SU-DHL-6 (cell line): ENCODE measurements at regions not wholly inside any gene's neighbourhood (a gene's known extent, or its start where the extent isn't known, plus 50 kb on each side); places are given as distances from the start of the nearest gene placed in this dataset.

Experiments
- H2AFZ ChIP-seq: fragments of 200-600 bp; sonication (generic); 2 replicates; pipeline ENCODE4 v1.6.1; 2014; ENCODE audit warnings: low read depth, mild to moderate bottlenecking, moderate library complexity, mixed read lengths, antibody characterized with exemption, low read length; ENCODE audit not compliant: severe bottlenecking
- H3F3A ChIP-seq: fragments of 200-600 bp; shearing (Covaris generic); 2 replicates; pipeline ENCODE4 v1.6.0; 2016; ENCODE audit warnings: antibody characterized with exemption, mild to moderate bottlenecking; ENCODE audit not compliant: insufficient read depth
- H3K27ac ChIP-seq: fragments of 200-600 bp; sonication (generic); 2 replicates; pipeline ENCODE4 v1.5.1; 2016; ENCODE audit warnings: low read depth, mild to moderate bottlenecking, low read length, moderate library complexity, mixed read lengths
- H3K27me3 ChIP-seq: fragments of 200-600 bp; sonication (generic), shearing (Covaris generic); 2 replicates; pipeline ENCODE4 v1.6.0; 2014; ENCODE audit warnings: mild to moderate bottlenecking, low read length
- H3K36me3 ChIP-seq: fragments of 200-600 bp; sonication (generic); 2 replicates; pipeline ENCODE4 v1.6.1; 2014; ENCODE audit warnings: mild to moderate bottlenecking, low read length, mixed read lengths
- H3K4me2 ChIP-seq: fragments of 300-600, 200-600 bp; shearing (Covaris generic), sonication (generic); 2 replicates; pipeline ENCODE4 v1.6.0; 2014; ENCODE audit warnings: low read length, low read depth, mild to moderate bottlenecking; ENCODE audit not compliant: poor library complexity, severe bottlenecking
- H3K4me3 ChIP-seq: fragments of 200-600 bp; sonication (generic); 2 replicates; pipeline ENCODE4 v1.5.1; 2014; ENCODE audit warnings: antibody characterized with exemption, low read length, mild to moderate bottlenecking, mixed read lengths; ENCODE audit not compliant: insufficient read depth, poor library complexity, severe bottlenecking
- H3K79me2 ChIP-seq: fragments of 200-600 bp; sonication (generic); 2 replicates; pipeline ENCODE4 v1.6.1; 2014; ENCODE audit warnings: mild to moderate bottlenecking, low read length, moderate library complexity; ENCODE audit not compliant: insufficient read depth
- H3K9ac ChIP-seq: fragments of 200-600 bp; sonication (generic); 2 replicates; pipeline ENCODE4 v1.7.0; 2014; ENCODE audit warnings: mild to moderate bottlenecking, low read length
- H3K9me2 ChIP-seq: fragments of 200-600 bp; sonication (generic); replicated peaks from 2 replicates; pipeline ENCODE4 v1.6.1; 2014; ENCODE audit warnings: low read length; ENCODE audit not compliant: insufficient read depth
- H3K9me3 ChIP-seq: fragments of 200-600 bp; sonication (generic); 2 replicates; pipeline ENCODE4 v1.6.1; 2014; ENCODE audit warnings: low read length, mixed read lengths; ENCODE audit not compliant: insufficient read depth
- H4K20me1 ChIP-seq: fragments of 200-600 bp; sonication (generic); 2 replicates; pipeline ENCODE4 v1.6.1; 2014; ENCODE audit warnings: low read depth, mild to moderate bottlenecking, antibody characterized with exemption, low read length, moderate library complexity, mixed read lengths
- EZH2phosphoT487 ChIP-seq: fragments of 200-600 bp; sonication (generic), shearing (Covaris generic); conservative IDR thresholded peaks from 2 replicates; pipeline ENCODE4 v1.6.1; 2018; ENCODE audit warnings: mild to moderate bottlenecking, antibody characterized with exemption, low read length, moderate library complexity, mixed read lengths
- TF ChIP-seq, protein P1 (sequence below): fragments of 200-600 bp; sonication (generic); IDR thresholded peaks from one replicate; pipeline ENCODE4 v1.5.1; 2017; ENCODE audit warnings: antibody characterized with exemption, mild to moderate bottlenecking, low read length, moderate library complexity; ENCODE audit not compliant: insufficient read depth, poor library complexity, severe bottlenecking

DNA sequence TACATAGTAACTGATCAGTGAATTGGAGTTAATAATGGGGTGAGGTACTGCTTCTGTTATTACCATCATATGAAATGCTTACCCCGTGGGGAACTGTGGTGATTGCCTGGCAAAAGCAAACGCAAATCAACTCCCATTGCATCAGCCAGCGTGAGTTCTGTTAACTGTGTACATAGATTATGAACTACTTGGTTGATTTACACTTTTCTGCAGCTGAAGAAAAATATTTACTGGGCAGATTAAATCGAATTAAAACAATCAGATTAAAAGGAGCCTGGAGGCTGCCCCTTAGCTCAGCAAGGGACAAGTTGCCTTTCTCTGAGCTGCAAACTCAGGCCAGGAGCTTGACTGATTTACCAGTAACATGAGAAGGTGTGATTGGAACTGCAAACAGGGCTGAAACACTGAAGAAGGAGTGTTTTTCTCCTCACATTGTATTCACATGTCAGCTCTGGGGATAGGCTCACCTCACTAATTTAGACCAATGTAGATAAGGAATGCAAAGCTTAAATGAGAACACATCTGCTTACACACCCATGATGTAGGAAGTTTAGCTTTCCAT is 220.1 kb downstream of the OSR1 start:
- no peak overlapping the region for H3K27ac ChIP-seq
- H2AFZ ChIP-seq: no peak overlapping the region
- H3K9me3 ChIP-seq: no peaks in the 10 kb centered on the region
- no peaks in the 10 kb centered on the region for H3K79me2 ChIP-seq
- no peak overlapping the region for H3K9ac ChIP-seq
- TF ChIP-seq EZH2phosphoT487: no peak
- TF ChIP-seq, protein P1, sequence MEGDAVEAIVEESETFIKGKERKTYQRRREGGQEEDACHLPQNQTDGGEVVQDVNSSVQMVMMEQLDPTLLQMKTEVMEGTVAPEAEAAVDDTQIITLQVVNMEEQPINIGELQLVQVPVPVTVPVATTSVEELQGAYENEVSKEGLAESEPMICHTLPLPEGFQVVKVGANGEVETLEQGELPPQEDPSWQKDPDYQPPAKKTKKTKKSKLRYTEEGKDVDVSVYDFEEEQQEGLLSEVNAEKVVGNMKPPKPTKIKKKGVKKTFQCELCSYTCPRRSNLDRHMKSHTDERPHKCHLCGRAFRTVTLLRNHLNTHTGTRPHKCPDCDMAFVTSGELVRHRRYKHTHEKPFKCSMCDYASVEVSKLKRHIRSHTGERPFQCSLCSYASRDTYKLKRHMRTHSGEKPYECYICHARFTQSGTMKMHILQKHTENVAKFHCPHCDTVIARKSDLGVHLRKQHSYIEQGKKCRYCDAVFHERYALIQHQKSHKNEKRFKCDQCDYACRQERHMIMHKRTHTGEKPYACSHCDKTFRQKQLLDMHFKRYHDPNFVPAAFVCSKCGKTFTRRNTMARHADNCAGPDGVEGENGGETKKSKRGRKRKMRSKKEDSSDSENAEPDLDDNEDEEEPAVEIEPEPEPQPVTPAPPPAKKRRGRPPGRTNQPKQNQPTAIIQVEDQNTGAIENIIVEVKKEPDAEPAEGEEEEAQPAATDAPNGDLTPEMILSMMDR: no peak
- no peaks in the 10 kb centered on the region for H3K36me3 ChIP-seq
- no peaks in the 10 kb centered on the region for H3K9me2 ChIP-seq
- no peak overlapping the region for H3K4me3 ChIP-seq
- no peak overlapping the region for H3K4me2 ChIP-seq
- no peaks in the 10 kb centered on the region for H3K27me3 ChIP-seq
- H3F3A ChIP-seq: no peaks in the 10 kb centered on the region
- H4K20me1 ChIP-seq: no peaks in the 10 kb centered on the region

DNA sequence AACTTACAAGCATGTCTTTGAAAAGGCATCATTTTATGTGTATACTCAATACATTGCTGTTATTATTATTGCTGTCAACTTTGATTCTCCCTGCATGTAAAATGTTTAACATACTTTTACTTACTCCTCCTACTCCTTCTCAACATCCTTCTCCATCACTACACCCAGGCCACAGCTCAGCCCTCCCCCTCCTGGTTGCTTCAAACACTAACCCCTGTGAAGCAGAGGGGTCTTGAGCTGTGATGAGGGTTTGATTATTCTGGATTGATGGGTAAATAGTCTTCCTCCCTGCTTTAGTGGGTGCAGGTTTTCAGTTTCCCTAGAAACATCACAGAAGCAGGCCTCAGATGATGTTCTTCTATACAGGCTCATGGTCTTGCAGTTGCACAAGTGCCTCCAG is 221.0 kb downstream of the OSR1 start:
- Histone ChIP-seq H3K9me2 (no peaks in the 10 kb centered on the region), H3F3A (no peaks in the 10 kb centered on the region), H3K79me2 (no peaks in the 10 kb centered on the region), H3K4me3 (no peak overlapping the region), H3K27ac (no peak overlapping the region), H3K4me2 (no peak overlapping the region), H3K9me3 (no peaks in the 10 kb centered on the region), H3K27me3 (no peaks in the 10 kb centered on the region), H2AFZ (no peak overlapping the region), H3K9ac (no peak overlapping the region), H4K20me1 (no peaks in the 10 kb centered on the region), H3K36me3 (no peaks in the 10 kb centered on the region)
- TF ChIP-seq, protein P1: no peak
- TF ChIP-seq EZH2phosphoT487: no peak

DNA sequence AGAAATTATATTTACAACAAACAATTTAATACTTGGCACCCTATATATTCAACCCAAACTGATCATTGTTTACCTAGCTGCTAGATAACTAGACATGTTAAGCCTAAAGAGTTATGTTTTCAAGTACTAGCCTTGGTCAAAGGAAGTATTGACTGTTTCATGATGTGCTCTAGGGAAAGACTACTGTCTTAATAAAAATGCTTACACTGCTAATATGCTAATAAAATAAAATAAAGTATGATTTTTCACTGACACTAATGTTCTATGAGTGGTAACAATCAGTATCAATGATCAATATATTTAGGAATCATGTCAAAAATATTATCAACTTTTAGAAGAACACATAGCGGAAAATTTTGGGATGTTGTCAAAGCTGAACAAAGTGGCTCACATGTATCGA is 225.5 kb downstream of the OSR1 start:
- H3K4me3 ChIP-seq: no peak overlapping the region
- H3F3A ChIP-seq: no peaks in the 10 kb centered on the region
- no peak overlapping the region for H2AFZ ChIP-seq
- no peaks in the 10 kb centered on the region for H3K9me3 ChIP-seq
- H3K36me3 ChIP-seq: no peaks in the 10 kb centered on the region
- H3K27ac ChIP-seq: no peak overlapping the region
- H4K20me1 ChIP-seq: no peaks in the 10 kb centered on the region
- H3K27me3 ChIP-seq: no peaks in the 10 kb centered on the region
- no peaks in the 10 kb centered on the region for H3K9me2 ChIP-seq
- no peak for TF ChIP-seq EZH2phosphoT487
- TF ChIP-seq, protein P1: no peak
- no peaks in the 10 kb centered on the region for H3K79me2 ChIP-seq
- no peak overlapping the region for H3K4me2 ChIP-seq
- no peak overlapping the region for H3K9ac ChIP-seq
